ENCODE measurements at regions not wholly inside any gene's neighbourhood (a gene's known extent, or its start where the extent isn't known, plus 50 kb on each side); places are given as distances from the start of the nearest gene placed in this dataset.
"Not testable (repeated sequence)": the region's sequence is repeated elsewhere in the genome, so short reads cannot be mapped to it uniquely, and the experiment has no call there.

DNA sequence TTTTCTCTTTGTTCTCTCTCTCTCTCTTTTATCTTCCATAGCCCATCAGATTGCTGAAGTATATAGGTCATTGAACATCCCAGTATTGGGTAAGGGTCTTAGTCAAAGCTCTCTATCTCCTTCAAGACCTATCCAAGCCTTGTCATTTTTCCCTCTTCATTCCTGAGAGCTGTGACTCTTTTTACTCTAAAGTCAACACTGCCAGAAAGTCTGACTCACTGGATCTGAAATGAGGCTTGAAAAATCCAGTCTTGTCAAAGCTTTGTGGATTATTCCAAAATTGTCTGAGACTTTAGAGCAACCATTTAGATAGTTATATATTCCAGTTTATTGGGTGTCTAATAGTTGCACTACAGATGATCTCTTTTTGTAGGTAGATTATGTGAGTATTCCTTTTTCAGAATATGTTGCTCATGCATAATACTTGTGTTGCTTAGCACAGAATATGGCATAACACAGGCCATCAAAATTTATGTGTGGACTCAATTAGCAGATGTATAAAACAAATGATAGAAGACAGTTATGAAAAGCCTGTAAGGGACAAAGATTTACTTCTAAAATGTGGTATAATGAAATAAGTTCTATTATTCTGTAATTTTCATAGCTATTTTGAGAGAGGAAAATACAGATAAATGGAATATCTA, 389.3 kb upstream of the PCDH9 start:
- DNase-seq, result no peak

DNA sequence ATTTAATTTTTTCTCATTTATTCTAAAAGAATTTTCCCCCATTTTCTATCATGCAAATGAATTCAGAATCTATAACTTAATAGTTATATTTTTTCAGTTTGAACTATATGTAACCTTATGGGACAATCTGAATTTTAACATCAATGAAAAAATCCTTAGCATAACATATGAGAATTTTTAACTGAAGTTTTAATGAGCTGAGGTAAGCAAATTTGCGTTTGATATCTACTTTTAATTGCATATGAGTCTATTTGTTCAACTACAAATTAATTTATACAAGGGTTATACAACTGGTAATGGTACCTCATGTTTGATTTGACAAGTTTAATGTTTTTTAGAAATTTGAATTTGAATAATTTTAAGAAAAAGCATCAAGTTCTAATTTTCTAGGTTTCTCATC, 384.4 kb upstream of the PCDH9 start:
- DNase-seq, result no peak

GRCh38 chr13:67614013-67614412, 383.9 kb upstream of the PCDH9 start:
- DNase-seq, result no peak

DNA sequence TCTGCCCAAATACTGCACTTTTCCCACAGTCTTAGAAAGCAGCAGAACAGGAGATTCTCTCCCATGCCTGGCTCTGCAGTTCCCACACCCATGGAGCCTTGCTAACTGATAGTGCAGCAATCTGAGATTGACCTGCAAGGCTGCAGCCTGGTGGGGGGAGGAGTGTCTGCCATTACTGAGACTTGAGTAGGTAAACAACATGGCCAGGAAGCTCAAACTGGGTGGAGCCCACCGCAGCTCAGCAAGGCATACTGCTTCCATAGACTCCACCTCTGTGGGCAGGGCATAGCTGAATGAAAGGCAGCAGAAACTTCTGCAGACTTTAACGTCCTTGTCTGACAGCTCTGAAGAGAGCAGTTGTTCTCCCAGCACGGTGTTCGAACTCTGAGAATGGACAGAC, 358.5 kb upstream of the PCDH9 start:
- DNase-seq, result no peak

DNA sequence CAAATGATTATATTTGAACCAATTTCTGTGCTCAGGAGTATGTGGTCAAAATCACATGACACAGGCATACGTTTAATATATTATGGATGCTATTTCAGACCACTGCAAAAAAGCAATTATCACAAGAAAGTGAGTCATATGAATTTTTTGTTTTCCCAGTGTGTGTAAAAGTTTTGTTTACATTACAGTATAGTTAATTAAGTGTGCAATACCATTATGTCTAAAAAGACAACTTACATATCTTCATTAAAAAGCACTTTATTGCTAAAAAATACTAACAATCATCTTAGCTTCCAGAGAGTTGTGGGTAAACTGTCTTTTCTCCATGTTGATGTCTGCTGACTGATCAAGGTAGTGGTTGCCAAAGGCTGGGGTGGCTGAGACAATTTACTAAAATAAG, 347.2 kb upstream of the PCDH9 start:
- DNase-seq, result no peak

- DNase-seq, result no peak
Observed at GRCh38 chr13:67574320-67575233, 344.4 kb upstream of the PCDH9 start.

GRCh38 chr13:67568205-67568604, 338.1 kb upstream of the PCDH9 start:
- DNase-seq, result no peak

DNA sequence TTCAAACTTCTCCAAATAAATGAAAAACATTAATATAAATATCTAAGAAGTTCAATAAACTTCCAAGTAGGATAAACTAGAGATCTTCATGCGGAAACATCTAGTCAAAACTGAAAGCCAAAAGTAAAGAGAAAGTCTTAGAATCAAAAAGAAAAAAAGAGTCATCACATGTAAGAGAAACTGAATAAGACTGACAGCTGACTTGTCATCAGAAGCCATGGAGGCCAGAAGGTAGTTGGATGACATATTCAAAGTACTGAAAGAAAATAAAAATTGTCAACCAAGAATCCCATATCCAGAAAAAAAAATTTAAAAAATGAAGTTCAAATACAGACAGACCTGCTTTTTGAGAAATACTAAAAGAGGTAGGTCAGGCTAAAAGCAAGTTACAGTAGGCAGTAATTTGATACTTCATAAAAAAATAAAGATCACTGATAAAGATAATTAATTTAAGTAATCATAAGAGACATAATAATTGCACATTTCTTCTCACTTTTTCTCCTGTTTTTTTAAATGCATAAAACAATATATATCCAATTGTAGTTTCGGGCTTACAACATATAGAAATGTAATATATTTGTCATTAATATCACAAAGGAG, 327.6 kb upstream of the PCDH9 start:
- DNase-seq, result no peak

DNA sequence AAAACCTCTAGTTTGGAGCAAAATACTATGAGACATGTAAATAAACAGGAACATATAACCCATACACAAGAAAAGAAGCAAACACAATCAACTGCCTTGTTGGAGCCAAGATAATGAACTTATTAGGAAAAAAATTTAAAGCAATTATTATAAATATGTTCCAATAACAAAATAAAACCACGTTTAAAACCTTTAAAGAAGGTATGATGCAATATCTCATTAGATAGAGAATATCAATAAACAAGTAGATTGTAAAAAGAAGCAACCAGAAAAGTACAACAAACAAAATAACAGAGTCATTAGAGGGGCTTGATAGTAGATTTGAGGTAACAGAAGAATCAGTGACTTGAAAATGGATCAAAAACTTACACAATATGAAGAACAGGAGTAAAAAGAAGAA, 327.0 kb upstream of the PCDH9 start:
- no peak for DNase-seq

GRCh38 chr13:67554746-67555452, 324.8 kb upstream of the PCDH9 start:
- DNase-seq, result no peak

GRCh38 chr13:67554286-67554685, 324.1 kb upstream of the PCDH9 start:
- DNase-seq, result no peak

DNA sequence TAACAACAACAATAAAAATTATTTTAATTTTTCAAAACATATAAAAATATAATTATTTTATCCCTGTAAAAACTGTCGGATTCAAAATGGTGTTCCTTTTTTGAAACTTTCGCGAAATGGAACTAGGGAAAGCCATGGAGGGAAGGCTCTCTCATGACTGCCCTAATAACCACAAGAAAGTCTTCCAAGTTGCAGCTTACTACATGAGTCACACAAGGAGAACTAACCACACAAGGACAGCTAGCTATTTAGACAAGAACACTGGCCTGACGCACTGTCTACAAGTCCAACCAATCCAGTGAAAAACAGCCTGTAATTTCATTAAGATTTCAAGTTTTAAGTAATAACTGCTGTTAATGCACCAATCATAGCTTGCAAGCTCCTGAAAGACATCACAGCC, 319.2 kb upstream of the PCDH9 start:
- DNase-seq, result no peak

- no peak for DNase-seq
Observed at GRCh38 chr13:67538906-67539305, 308.8 kb upstream of the PCDH9 start.

DNA sequence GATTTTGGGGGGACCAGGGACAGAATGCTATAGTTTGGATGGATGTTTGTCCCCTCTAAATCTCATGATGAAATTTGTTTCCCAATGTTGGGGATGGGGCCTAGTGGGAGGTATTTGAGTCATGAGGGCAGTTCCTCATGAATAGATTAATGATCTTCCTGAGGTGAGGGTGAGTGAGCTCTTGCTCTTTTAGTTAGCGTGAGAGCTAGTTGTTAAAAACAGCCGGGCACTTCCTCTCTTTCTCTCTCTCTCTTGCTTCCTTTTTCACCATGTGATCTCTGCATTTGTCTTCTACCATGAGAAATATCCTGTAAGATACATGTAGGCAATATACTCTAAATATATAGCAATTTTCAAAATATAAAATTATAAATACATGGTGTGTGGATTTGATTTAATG, 290.8 kb upstream of the PCDH9 start:
- no peak for DNase-seq

GRCh38 chr13:67519356-67519755, 289.2 kb upstream of the PCDH9 start:
- DNase-seq, result no peak

DNA sequence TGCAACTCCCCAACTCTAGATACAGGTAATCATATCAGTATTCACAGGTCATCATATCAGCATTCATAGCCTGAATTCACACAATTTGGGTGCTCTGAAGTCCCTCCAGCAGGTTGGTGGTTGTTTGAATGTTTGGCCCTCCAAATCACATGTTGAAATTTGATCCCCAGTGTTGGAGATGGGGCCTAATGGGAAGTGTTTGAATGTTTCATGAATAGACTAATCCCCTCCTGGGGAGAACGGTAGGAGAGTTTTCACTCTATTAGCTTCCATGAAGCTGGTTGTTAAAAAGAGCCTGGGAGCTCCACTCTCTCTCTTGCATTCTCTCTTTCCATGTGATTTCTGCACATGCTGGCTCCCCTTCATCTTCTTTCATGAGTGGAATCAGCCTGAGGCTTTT, 288.6 kb upstream of the PCDH9 start:
- no peak for DNase-seq

- no peak for DNase-seq
Observed at GRCh38 chr13:67515895-67516294, 285.8 kb upstream of the PCDH9 start.

DNA sequence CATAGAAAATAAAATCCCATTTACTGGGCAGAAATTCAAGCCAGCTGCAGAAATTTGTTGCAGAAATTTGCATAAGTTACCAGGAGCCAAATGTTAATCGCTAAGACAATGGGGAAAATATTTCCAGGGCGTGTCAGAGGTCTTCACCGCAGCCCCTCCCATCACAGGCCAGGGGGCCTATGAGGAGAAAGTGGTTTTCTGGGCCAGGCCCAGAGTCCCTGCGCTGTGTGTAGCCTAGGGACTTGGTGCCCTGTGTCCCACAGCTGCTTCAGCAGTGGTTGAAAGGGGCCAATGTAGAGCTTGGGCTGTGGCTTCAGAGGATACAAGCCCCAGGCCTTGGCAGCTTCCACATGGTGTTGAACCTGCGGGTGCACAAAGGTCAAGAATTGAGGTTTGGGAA, 278.9 kb upstream of the PCDH9 start:
- no peak for DNase-seq

DNA sequence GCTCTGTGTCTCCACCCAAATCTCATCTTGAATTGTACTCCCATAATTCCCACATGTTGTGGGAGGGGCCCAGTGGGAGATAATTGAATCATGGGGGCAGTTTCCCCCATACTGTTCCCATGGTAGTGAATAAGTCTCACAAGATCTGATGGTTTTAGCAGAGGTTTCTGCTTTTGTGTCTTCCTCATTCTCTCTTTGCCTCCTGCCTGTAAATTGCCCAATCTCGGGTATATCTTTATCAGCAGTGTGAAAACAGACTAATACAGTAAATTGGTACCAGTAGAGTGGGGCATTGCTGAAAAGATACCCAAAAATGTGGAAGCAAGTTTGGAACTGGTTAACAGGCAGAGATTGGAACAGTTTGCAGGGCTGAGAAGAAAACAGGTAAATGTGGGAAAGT, 278.1 kb upstream of the PCDH9 start:
- DNase-seq, result not testable (repeated sequence)

GRCh38 chr13:67506407-67506806, 276.3 kb upstream of the PCDH9 start:
- no peak for DNase-seq

DNA sequence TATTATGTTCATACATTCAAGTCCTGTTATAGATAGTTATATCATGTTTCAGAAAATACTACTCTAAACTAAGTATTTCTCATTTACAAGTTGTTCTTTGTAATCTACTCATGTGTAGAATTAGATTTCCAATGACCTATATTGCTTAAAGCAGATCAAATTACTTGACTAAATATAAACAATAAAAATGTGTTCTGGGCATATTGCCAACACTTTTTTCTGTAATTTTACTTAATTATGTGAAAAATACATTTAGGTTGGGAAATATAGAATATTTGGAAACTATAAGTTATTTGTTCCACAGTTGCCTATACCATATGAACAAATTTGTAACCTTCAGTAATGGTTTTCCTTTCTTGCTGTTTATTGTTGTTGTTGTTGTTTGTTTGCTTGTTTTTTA, 275.2 kb upstream of the PCDH9 start:
- DNase-seq, result no peak

DNA sequence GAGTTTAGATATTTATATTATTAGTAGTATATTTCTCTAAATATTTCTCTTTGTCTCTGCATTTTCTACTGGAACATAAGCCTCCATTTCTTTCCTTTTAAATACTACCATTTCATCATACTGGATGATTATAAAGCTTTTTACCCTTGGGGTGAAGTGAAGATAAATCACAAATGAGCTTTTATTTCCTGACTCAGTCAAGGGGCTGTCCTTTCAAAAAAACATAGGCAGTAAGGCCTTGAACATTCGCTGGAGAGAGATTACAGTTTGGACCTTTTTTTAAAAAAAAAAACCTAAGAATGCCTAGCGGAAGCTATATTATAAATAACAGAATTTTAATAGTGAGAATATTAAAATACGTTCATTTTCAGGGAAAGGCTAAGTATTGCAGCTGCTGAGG, 268.8 kb upstream of the PCDH9 start:
- DNase-seq, result no peak

DNA sequence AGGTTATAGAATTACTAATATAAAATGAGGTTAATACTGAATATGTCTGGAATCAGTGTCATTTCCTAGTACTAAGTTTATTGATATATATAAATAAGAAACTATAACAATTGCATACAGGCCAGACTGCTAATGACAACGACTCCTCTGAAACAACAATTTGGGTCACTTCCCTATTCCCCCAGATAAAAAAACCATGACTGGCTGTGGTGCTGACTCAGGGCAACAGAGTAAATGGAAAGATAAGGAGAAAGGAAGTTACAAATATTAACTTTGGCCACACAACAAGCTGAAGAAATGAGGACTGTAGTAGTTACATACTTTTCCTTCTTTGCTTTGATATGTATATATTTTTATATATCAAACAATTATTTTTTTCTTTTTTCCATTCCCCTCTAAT, 263.7 kb upstream of the PCDH9 start:
- no peak for DNase-seq

DNA sequence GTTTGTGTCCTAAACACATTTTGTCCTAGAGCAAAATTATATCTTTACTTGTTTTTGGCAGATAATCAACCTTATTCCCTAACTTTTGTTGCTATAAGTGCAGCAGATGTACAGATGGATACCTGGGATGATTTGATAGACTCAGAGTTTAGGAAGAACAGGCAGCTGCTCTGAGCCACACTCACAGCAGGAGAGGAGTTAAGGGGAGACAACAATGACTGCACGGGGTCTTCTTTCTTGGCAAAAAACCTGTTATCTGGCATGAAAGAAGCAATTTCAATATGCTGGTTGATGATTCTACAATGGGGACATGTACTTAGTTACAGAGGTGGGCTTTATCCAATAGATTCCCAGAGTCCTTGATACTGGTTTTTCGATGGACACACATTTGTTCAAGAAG, 258.9 kb upstream of the PCDH9 start:
- DNase-seq, result no peak
